ENCODE measurements at regions not wholly inside any gene's neighbourhood (a gene's known extent, or its start where the extent isn't known, plus 50 kb on each side); places are given as distances from the start of the nearest gene placed in this dataset.
"Not testable (repeated sequence)": the region's sequence is repeated elsewhere in the genome, so short reads cannot be mapped to it uniquely, and the experiment has no call there.

- DNase-seq; H3K36me3 Mint-ChIP-seq (ENCODE audit: low read depth); H3K27me3 Mint-ChIP-seq; H3K27ac Mint-ChIP-seq; H3K4me1 Mint-ChIP-seq; POLR2A ChIA-PET; CTCF ChIA-PET; H3K4me3 Mint-ChIP-seq; H3K9me3 Mint-ChIP-seq: not testable (repeated sequence)
These were observed 330.3 kb upstream of the COX7C start for GRCh38 chr5:86287437-86287836.

- H3K4me1 Mint-ChIP-seq; H3K27ac Mint-ChIP-seq; H3K9me3 Mint-ChIP-seq; H3K4me3 Mint-ChIP-seq; CTCF ChIA-PET; H3K36me3 Mint-ChIP-seq (ENCODE audit: low read depth); H3K27me3 Mint-ChIP-seq; DNase-seq; POLR2A ChIA-PET: not testable (repeated sequence)
These were observed 328.0 kb upstream of the COX7C start for GRCh38 chr5:86289786-86290185.

GRCh38 chr5:86292811-86293210 is 324.9 kb upstream of the COX7C start:
- DNase-seq; H3K27me3 Mint-ChIP-seq; H3K9me3 Mint-ChIP-seq; H3K27ac Mint-ChIP-seq; H3K36me3 Mint-ChIP-seq (ENCODE audit: low read depth); H3K4me1 Mint-ChIP-seq; H3K4me3 Mint-ChIP-seq; POLR2A ChIA-PET; CTCF ChIA-PET: not testable (repeated sequence)

GRCh38 chr5:86302643-86303042 is 315.1 kb upstream of the COX7C start:
- DNase-seq; H3K27ac Mint-ChIP-seq; H3K36me3 Mint-ChIP-seq (ENCODE audit: low read depth); H3K4me1 Mint-ChIP-seq; H3K4me3 Mint-ChIP-seq; H3K27me3 Mint-ChIP-seq; POLR2A ChIA-PET; CTCF ChIA-PET; H3K9me3 Mint-ChIP-seq: not testable (repeated sequence)

GRCh38 chr5:86305050-86305449 is 312.7 kb upstream of the COX7C start:
- POLR2A ChIA-PET, H3K9me3 Mint-ChIP-seq: not testable (repeated sequence)

GRCh38 chr5:86314951-86315350 is 302.8 kb upstream of the COX7C start:
- Mint-ChIP-seq H3K9me3 (no peaks in the 10 kb centered on the region), H3K4me1 (no peaks in the 10 kb centered on the region), H3K27me3 (no peaks in the 10 kb centered on the region), H3K36me3 (ENCODE audit: low read depth) (no peaks in the 10 kb centered on the region), H3K27ac (no peak overlapping the region), H3K4me3 (no peak overlapping the region)
- POLR2A ChIA-PET = no interaction called here
- DNase-seq = no peak
- CTCF ChIA-PET = no interaction called here

More at GRCh38 chr5:86305050-86305449, 312.7 kb upstream of the COX7C start:
- H3K27ac Mint-ChIP-seq; H3K4me1 Mint-ChIP-seq; DNase-seq; CTCF ChIA-PET; H3K4me3 Mint-ChIP-seq; H3K27me3 Mint-ChIP-seq; H3K36me3 Mint-ChIP-seq (ENCODE audit: low read depth): not testable (repeated sequence)

- H3K4me1 Mint-ChIP-seq = no peaks in the 10 kb centered on the region
- ChIA-PET POLR2A (no interaction called here), CTCF (no interaction called here)
- H3K36me3 Mint-ChIP-seq (ENCODE audit: low read depth) = no peaks in the 10 kb centered on the region
- H3K27ac Mint-ChIP-seq = no peak overlapping the region
- DNase-seq = no peak
- H3K27me3 Mint-ChIP-seq = no peaks in the 10 kb centered on the region
- no peak overlapping the region for H3K4me3 Mint-ChIP-seq
- H3K9me3 Mint-ChIP-seq = no peaks in the 10 kb centered on the region
These were observed 297.5 kb upstream of the COX7C start for GRCh38 chr5:86320266-86320665.

GRCh38 chr5:86329318-86329717 is 288.4 kb upstream of the COX7C start:
- POLR2A ChIA-PET = no interaction called here
- Mint-ChIP-seq H3K36me3 (ENCODE audit: low read depth) (no peaks in the 10 kb centered on the region), H3K4me3 (no peak overlapping the region), H3K27ac (no peak overlapping the region), H3K9me3 (no peaks in the 10 kb centered on the region), H3K4me1 (no peaks in the 10 kb centered on the region), H3K27me3 (no peaks in the 10 kb centered on the region)
- CTCF ChIA-PET = no interaction called here
- DNase-seq = no peak

- no peak for DNase-seq
- ChIA-PET CTCF (no interaction called here), POLR2A (no interaction called here)
- H3K4me3 Mint-ChIP-seq = no peak overlapping the region
- H3K36me3 Mint-ChIP-seq (ENCODE audit: low read depth) = no peaks in the 10 kb centered on the region
- H3K27ac Mint-ChIP-seq = no peak overlapping the region
- H3K4me1 Mint-ChIP-seq = no peaks in the 10 kb centered on the region
- H3K27me3 Mint-ChIP-seq = no peaks in the 10 kb centered on the region
- H3K9me3 Mint-ChIP-seq = no peaks in the 10 kb centered on the region
These were observed 287.0 kb upstream of the COX7C start for GRCh38 chr5:86330736-86331135.

GRCh38 chr5:86332851-86333250 is 284.9 kb upstream of the COX7C start:
- ChIA-PET CTCF (no interaction called here), POLR2A (no interaction called here)
- DNase-seq = no peak
- Mint-ChIP-seq H3K27ac (no peak overlapping the region), H3K36me3 (ENCODE audit: low read depth) (no peaks in the 10 kb centered on the region), H3K27me3 (no peaks in the 10 kb centered on the region), H3K4me1 (no peaks in the 10 kb centered on the region), H3K9me3 (peaks cover under 1% of the 10 kb centered on the region), H3K4me3 (no peak overlapping the region)

- ChIA-PET CTCF (no interaction called here), POLR2A (no interaction called here)
- no peak overlapping the region for H3K4me3 Mint-ChIP-seq
- H3K4me1 Mint-ChIP-seq = no peaks in the 10 kb centered on the region
- peaks cover 3% of the 10 kb centered on the region for H3K9me3 Mint-ChIP-seq
- H3K27me3 Mint-ChIP-seq = no peaks in the 10 kb centered on the region
- no peak overlapping the region for H3K27ac Mint-ChIP-seq
- DNase-seq = no peak
- no peaks in the 10 kb centered on the region for H3K36me3 Mint-ChIP-seq (ENCODE audit: low read depth)
These were observed 279.9 kb upstream of the COX7C start for GRCh38 chr5:86337667-86338460.

- CTCF ChIA-PET = no interaction called here
- Mint-ChIP-seq H3K27ac (no peak overlapping the region), H3K9me3 (no peaks in the 10 kb centered on the region), H3K4me1 (no peaks in the 10 kb centered on the region), H3K27me3 (no peaks in the 10 kb centered on the region), H3K4me3 (no peak overlapping the region), H3K36me3 (ENCODE audit: low read depth) (no peaks in the 10 kb centered on the region)
- no peak for DNase-seq
- POLR2A ChIA-PET = no interaction called here
These were observed 263.1 kb upstream of the COX7C start for GRCh38 chr5:86354664-86355063.

- Mint-ChIP-seq H3K36me3 (ENCODE audit: low read depth) (no peaks in the 10 kb centered on the region), H3K27ac (no peak overlapping the region), H3K4me3 (no peak overlapping the region), H3K9me3 (no peaks in the 10 kb centered on the region), H3K27me3 (no peaks in the 10 kb centered on the region), H3K4me1 (no peaks in the 10 kb centered on the region)
- POLR2A ChIA-PET = no interaction called here
- no peak for DNase-seq
- CTCF ChIA-PET = no interaction called here
These were observed 256.9 kb upstream of the COX7C start for GRCh38 chr5:86360801-86361200.

- Mint-ChIP-seq H3K36me3 (ENCODE audit: low read depth) (no peaks in the 10 kb centered on the region), H3K27me3 (no peaks in the 10 kb centered on the region), H3K9me3 (no peaks in the 10 kb centered on the region), H3K4me3 (no peak overlapping the region), H3K27ac (no peak overlapping the region), H3K4me1 (no peaks in the 10 kb centered on the region)
- no peak for DNase-seq
- POLR2A ChIA-PET = no interaction called here
- CTCF ChIA-PET = no interaction called here
These were observed 246.7 kb upstream of the COX7C start for GRCh38 chr5:86371061-86371460.

- ChIA-PET CTCF (no interaction called here), POLR2A (no interaction called here)
- no peak overlapping the region for H3K27ac Mint-ChIP-seq
- no peak for DNase-seq
- no peaks in the 10 kb centered on the region for H3K9me3 Mint-ChIP-seq
- no peak overlapping the region for H3K4me3 Mint-ChIP-seq
- H3K4me1 Mint-ChIP-seq = no peaks in the 10 kb centered on the region
- no peaks in the 10 kb centered on the region for H3K27me3 Mint-ChIP-seq
- H3K36me3 Mint-ChIP-seq (ENCODE audit: low read depth) = no peaks in the 10 kb centered on the region
These were observed 243.1 kb upstream of the COX7C start for GRCh38 chr5:86374611-86375010.

All from activated CD4-positive, alpha-beta memory T cell treated with anti-CD3 and anti-CD28 coated beads, Interleukin-2, amount 10 ng/mL, durations not matched to agents 7 days and 5 days (primary cell).